ENCODE measurements at regions not wholly inside any gene's neighbourhood (a gene's known extent, or its start where the extent isn't known, plus 50 kb on each side); places are given as distances from the start of the nearest gene placed in this dataset.

GRCh38 chrX:51798701-51799100 lies 55.5 kb downstream of the GSPT2 start:
- TF ChIP-seq, protein P1, sequence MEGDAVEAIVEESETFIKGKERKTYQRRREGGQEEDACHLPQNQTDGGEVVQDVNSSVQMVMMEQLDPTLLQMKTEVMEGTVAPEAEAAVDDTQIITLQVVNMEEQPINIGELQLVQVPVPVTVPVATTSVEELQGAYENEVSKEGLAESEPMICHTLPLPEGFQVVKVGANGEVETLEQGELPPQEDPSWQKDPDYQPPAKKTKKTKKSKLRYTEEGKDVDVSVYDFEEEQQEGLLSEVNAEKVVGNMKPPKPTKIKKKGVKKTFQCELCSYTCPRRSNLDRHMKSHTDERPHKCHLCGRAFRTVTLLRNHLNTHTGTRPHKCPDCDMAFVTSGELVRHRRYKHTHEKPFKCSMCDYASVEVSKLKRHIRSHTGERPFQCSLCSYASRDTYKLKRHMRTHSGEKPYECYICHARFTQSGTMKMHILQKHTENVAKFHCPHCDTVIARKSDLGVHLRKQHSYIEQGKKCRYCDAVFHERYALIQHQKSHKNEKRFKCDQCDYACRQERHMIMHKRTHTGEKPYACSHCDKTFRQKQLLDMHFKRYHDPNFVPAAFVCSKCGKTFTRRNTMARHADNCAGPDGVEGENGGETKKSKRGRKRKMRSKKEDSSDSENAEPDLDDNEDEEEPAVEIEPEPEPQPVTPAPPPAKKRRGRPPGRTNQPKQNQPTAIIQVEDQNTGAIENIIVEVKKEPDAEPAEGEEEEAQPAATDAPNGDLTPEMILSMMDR (IDR thresholded peaks at IDR 0.05; ENCODE audit: low read length): no peak
- no peak for TF ChIP-seq EZH2 (IDR thresholded peaks at IDR 0.05; ENCODE audit: borderline replicate concordance, low read length)

Measured in OCI-LY1 (cell line).